ENCODE measurements at regions not wholly inside any gene's neighbourhood (a gene's known extent, or its start where the extent isn't known, plus 50 kb on each side); places are given as distances from the start of the nearest gene placed in this dataset.

GRCh38 chr4:29553846-29554245 lies 1166.3 kb upstream of the PCDH7 start:
- no peak for DNase-seq (ENCODE audit: low spot score)
- no peak for TF ChIP-seq CTCF (IDR thresholded peaks at IDR 0.05; ENCODE audit: extremely low read depth, missing control alignments)

- DNase-seq (ENCODE audit: low spot score): no peak
- no peak for TF ChIP-seq CTCF (IDR thresholded peaks at IDR 0.05; ENCODE audit: extremely low read depth, missing control alignments)
Measured at GRCh38 chr4:29558789-29559188, 1161.4 kb upstream of the PCDH7 start.

- no peak for DNase-seq (ENCODE audit: low spot score)
- no peak for TF ChIP-seq CTCF (IDR thresholded peaks at IDR 0.05; ENCODE audit: extremely low read depth, missing control alignments)
Measured at GRCh38 chr4:29559286-29559685, 1160.9 kb upstream of the PCDH7 start.

- no peak for DNase-seq (ENCODE audit: low spot score)
Measured at GRCh38 chr4:29560452-29560851, 1159.7 kb upstream of the PCDH7 start.

GRCh38 chr4:29565256-29565655 lies 1154.9 kb upstream of the PCDH7 start:
- no peak for DNase-seq (ENCODE audit: low spot score)
- TF ChIP-seq CTCF (IDR thresholded peaks at IDR 0.05; ENCODE audit: extremely low read depth, missing control alignments): no peak

More at GRCh38 chr4:29560452-29560851, 1159.7 kb upstream of the PCDH7 start:
- TF ChIP-seq CTCF (IDR thresholded peaks at IDR 0.05; ENCODE audit: extremely low read depth, missing control alignments): no peak

GRCh38 chr4:29566371-29566770 lies 1153.8 kb upstream of the PCDH7 start:
- no peak for DNase-seq (ENCODE audit: low spot score)
- no peak for TF ChIP-seq CTCF (IDR thresholded peaks at IDR 0.05; ENCODE audit: extremely low read depth, missing control alignments)

GRCh38 chr4:29571322-29571721 lies 1148.8 kb upstream of the PCDH7 start:
- DNase-seq (ENCODE audit: low spot score): no peak
- TF ChIP-seq CTCF (IDR thresholded peaks at IDR 0.05; ENCODE audit: extremely low read depth, missing control alignments): no peak

Data from GM20000 (cell line).